ENCODE measurements at regions not wholly inside any gene's neighbourhood (a gene's known extent, or its start where the extent isn't known, plus 50 kb on each side); places are given as distances from the start of the nearest gene placed in this dataset.

- Histone ChIP-seq H3K9ac (ENCODE audit: low read length in 3 of 3) (no peak overlapping the region), H3K27me3 (ENCODE audit: control insufficient read depth, insufficient read depth, low read length) (no peaks in the 10 kb centered on the region), H3K36me3 (ENCODE audit: control insufficient read depth in 2 of 3, insufficient read depth in 3 of 3, low read length in 3 of 3) (no peaks in the 10 kb centered on the region), H3K4me3 (ENCODE audit: low read length in 3 of 3) (no peak overlapping the region), H3K4me1 (ENCODE audit: control insufficient read depth in 2 of 3, insufficient read depth in 2 of 3, low read depth in 1 of 3, low read length in 3 of 3) (no peaks in the 10 kb centered on the region), H3K27ac (ENCODE audit: low read depth in 2 of 2, low read length in 2 of 2) (no peak overlapping the region), H3K9me3 (ENCODE audit: control insufficient read depth in 2 of 3, insufficient read depth in 1 of 3, low read length in 3 of 3) (no peaks in the 10 kb centered on the region)
- TF ChIP-seq, protein P1, sequence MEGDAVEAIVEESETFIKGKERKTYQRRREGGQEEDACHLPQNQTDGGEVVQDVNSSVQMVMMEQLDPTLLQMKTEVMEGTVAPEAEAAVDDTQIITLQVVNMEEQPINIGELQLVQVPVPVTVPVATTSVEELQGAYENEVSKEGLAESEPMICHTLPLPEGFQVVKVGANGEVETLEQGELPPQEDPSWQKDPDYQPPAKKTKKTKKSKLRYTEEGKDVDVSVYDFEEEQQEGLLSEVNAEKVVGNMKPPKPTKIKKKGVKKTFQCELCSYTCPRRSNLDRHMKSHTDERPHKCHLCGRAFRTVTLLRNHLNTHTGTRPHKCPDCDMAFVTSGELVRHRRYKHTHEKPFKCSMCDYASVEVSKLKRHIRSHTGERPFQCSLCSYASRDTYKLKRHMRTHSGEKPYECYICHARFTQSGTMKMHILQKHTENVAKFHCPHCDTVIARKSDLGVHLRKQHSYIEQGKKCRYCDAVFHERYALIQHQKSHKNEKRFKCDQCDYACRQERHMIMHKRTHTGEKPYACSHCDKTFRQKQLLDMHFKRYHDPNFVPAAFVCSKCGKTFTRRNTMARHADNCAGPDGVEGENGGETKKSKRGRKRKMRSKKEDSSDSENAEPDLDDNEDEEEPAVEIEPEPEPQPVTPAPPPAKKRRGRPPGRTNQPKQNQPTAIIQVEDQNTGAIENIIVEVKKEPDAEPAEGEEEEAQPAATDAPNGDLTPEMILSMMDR (IDR thresholded peaks at IDR 0.05; ENCODE audit: borderline replicate concordance, extremely low read depth, insufficient read depth), result no peak
- DNase-seq (no peak), FAIRE-seq (no peak)
- intact Hi-C loops (cut with DNase I), result no loop called here
Measured at GRCh38 chr13:57353831-57354230, 186.8 kb downstream of the PRR20E start.

DNA sequence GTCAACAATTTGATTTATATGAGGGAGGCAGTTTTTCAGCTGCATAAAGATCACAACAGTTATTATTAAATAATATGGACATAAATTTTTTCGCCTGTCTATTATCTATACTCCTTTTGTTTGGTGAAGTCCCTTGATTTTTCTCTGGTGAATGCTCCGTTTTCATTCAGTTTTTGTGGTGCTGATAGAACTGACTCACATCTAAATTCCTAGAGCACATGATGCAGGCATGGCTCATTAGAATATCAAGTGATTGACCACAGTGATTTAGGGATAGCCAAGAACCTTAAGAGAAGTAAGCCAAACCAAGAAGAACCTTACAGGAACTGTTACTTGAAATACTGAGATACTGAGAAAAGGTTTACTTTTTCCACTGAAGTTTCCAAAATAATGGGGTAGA is 208.9 kb downstream of the PRR20E start:
- no peaks in the 10 kb centered on the region for H3K4me1 ChIP-seq (ENCODE audit: control insufficient read depth in 2 of 3, insufficient read depth in 2 of 3, low read depth in 1 of 3, low read length in 3 of 3)
- no peaks in the 10 kb centered on the region for H3K36me3 ChIP-seq (ENCODE audit: control insufficient read depth in 2 of 3, insufficient read depth in 3 of 3, low read length in 3 of 3)
- H3K27ac ChIP-seq (ENCODE audit: low read depth in 2 of 2, low read length in 2 of 2), result no peak overlapping the region
- TF ChIP-seq, protein P1 (IDR thresholded peaks at IDR 0.05; ENCODE audit: borderline replicate concordance, extremely low read depth, insufficient read depth), result no peak
- no peak for FAIRE-seq
- H3K27me3 ChIP-seq (ENCODE audit: control insufficient read depth, insufficient read depth, low read length), result no peaks in the 10 kb centered on the region
- no peak for DNase-seq
- H3K4me3 ChIP-seq (ENCODE audit: low read length in 3 of 3), result no peak overlapping the region
- no peaks in the 10 kb centered on the region for H3K9me3 ChIP-seq (ENCODE audit: control insufficient read depth in 2 of 3, insufficient read depth in 1 of 3, low read length in 3 of 3)
- intact Hi-C loops (cut with DNase I), result no loop called here
- no peak overlapping the region for H3K9ac ChIP-seq (ENCODE audit: low read length in 3 of 3)

- Histone ChIP-seq H3K9ac (ENCODE audit: low read length in 3 of 3) (no peak overlapping the region), H3K4me3 (ENCODE audit: low read length in 3 of 3) (no peak overlapping the region), H3K27ac (ENCODE audit: low read depth in 2 of 2, low read length in 2 of 2) (no peak overlapping the region), H3K9me3 (ENCODE audit: control insufficient read depth in 2 of 3, insufficient read depth in 1 of 3, low read length in 3 of 3) (no peaks in the 10 kb centered on the region), H3K4me1 (ENCODE audit: control insufficient read depth in 2 of 3, insufficient read depth in 2 of 3, low read depth in 1 of 3, low read length in 3 of 3) (no peaks in the 10 kb centered on the region), H3K36me3 (ENCODE audit: control insufficient read depth in 2 of 3, insufficient read depth in 3 of 3, low read length in 3 of 3) (no peaks in the 10 kb centered on the region), H3K27me3 (ENCODE audit: control insufficient read depth, insufficient read depth, low read length) (no peaks in the 10 kb centered on the region)
- TF ChIP-seq, protein P1 (IDR thresholded peaks at IDR 0.05; ENCODE audit: borderline replicate concordance, extremely low read depth, insufficient read depth), result no peak
- FAIRE-seq (no peak), DNase-seq (no peak)
- intact Hi-C loops (cut with DNase I), result no loop called here
Measured at GRCh38 chr13:57408312-57408711, 223.2 kb upstream of the PCDH17 start.

GRCh38 chr13:57409121-57409520 is 222.4 kb upstream of the PCDH17 start:
- Histone ChIP-seq H3K4me1 (ENCODE audit: control insufficient read depth in 2 of 3, insufficient read depth in 2 of 3, low read depth in 1 of 3, low read length in 3 of 3) (no peaks in the 10 kb centered on the region), H3K4me3 (ENCODE audit: low read length in 3 of 3) (no peak overlapping the region), H3K36me3 (ENCODE audit: control insufficient read depth in 2 of 3, insufficient read depth in 3 of 3, low read length in 3 of 3) (no peaks in the 10 kb centered on the region), H3K27ac (ENCODE audit: low read depth in 2 of 2, low read length in 2 of 2) (no peak overlapping the region), H3K27me3 (ENCODE audit: control insufficient read depth, insufficient read depth, low read length) (no peaks in the 10 kb centered on the region), H3K9me3 (ENCODE audit: control insufficient read depth in 2 of 3, insufficient read depth in 1 of 3, low read length in 3 of 3) (no peaks in the 10 kb centered on the region), H3K9ac (ENCODE audit: low read length in 3 of 3) (no peak overlapping the region)
- intact Hi-C loops (cut with DNase I), result no loop called here
- no peak for DNase-seq
- TF ChIP-seq, protein P1 (IDR thresholded peaks at IDR 0.05; ENCODE audit: borderline replicate concordance, extremely low read depth, insufficient read depth), result no peak
- FAIRE-seq, result no peak
